ENCODE measurements at regions not wholly inside any gene's neighbourhood (a gene's known extent, or its start where the extent isn't known, plus 50 kb on each side); places are given as distances from the start of the nearest gene placed in this dataset.

GRCh38 chr12:43261701-43262100, 290.3 kb downstream of the ADAMTS20 start:
- no peak overlapping the region for H3K4me3 ChIP-seq (ENCODE audit: low read depth, low read length)
- DNase-seq (ENCODE audit: low read depth): no peak
- no peak for TF ChIP-seq CTCF (IDR thresholded peaks at IDR 0.05; ENCODE audit: insufficient read depth, low read depth, low read length)

- no peak for DNase-seq (ENCODE audit: low read depth)
- TF ChIP-seq CTCF (IDR thresholded peaks at IDR 0.05; ENCODE audit: insufficient read depth, low read depth, low read length): no peak
- H3K4me3 ChIP-seq (ENCODE audit: low read depth, low read length): no peak overlapping the region
These were observed 296.4 kb downstream of the ADAMTS20 start for GRCh38 chr12:43255522-43256111.

DNA sequence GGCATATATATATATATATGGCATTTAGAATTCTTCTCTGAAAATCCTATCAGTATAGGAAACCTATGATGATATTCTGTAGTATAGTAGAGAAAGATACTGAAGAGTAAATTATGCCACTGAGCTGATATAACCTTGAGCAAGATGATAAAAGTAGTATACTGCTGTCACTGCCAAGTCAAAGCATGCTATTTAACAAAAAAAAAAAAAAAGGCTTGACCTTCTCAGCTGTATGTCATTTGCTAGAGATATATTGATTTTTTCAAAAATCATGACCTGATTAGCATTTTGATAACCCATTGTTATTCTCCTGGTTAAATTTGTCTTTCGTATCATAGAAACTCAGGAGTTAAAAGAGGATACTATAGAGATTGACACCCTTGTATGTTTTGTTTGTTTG, 299.4 kb downstream of the ADAMTS20 start:
- no peak for TF ChIP-seq CTCF (IDR thresholded peaks at IDR 0.05; ENCODE audit: insufficient read depth, low read depth, low read length)
- DNase-seq (ENCODE audit: low read depth): no peak
- H3K4me3 ChIP-seq (ENCODE audit: low read depth, low read length): no peak overlapping the region

- H3K4me3 ChIP-seq (ENCODE audit: low read depth, low read length): no peak overlapping the region
- no peak for TF ChIP-seq CTCF (IDR thresholded peaks at IDR 0.05; ENCODE audit: insufficient read depth, low read depth, low read length)
- no peak for DNase-seq (ENCODE audit: low read depth)
These were observed 306.1 kb downstream of the ADAMTS20 start for GRCh38 chr12:43245947-43246346.

DNA sequence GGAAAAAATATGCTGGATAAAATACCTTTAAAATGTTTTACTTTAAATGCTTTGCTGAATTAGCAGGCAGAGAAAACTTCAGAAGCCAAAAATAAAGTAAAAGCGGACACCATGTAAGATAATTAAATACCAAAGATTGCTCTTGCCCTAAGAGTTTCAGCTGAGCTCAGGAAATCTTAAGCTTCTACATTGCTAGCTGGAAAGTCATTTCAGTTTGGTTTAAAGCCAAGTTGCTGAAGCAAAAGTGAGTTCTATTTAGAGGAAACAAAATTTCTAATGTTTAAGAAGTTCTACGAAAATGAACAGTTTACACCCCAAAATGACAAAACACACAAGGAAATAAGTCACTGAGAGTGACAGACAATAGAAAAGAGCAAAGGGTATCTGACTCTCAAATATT, 310.0 kb downstream of the ADAMTS20 start:
- TF ChIP-seq CTCF (IDR thresholded peaks at IDR 0.05; ENCODE audit: insufficient read depth, low read depth, low read length): no peak
- no peak overlapping the region for H3K4me3 ChIP-seq (ENCODE audit: low read depth, low read length)
- DNase-seq (ENCODE audit: low read depth): peak; percentile 12

GRCh38 chr12:43238281-43238680, 313.7 kb downstream of the ADAMTS20 start:
- no peak for TF ChIP-seq CTCF (IDR thresholded peaks at IDR 0.05; ENCODE audit: insufficient read depth, low read depth, low read length)
- DNase-seq (ENCODE audit: low read depth): no peak
- no peak overlapping the region for H3K4me3 ChIP-seq (ENCODE audit: low read depth, low read length)

GRCh38 chr12:43237238-43237879, 314.6 kb downstream of the ADAMTS20 start:
- H3K4me3 ChIP-seq (ENCODE audit: low read depth, low read length): no peak overlapping the region
- TF ChIP-seq CTCF (IDR thresholded peaks at IDR 0.05; ENCODE audit: insufficient read depth, low read depth, low read length): no peak
- no peak for DNase-seq (ENCODE audit: low read depth)

Data from fibroblast of villous mesenchyme (primary cell).